ENCODE measurements at regions not wholly inside any gene's neighbourhood (a gene's known extent, or its start where the extent isn't known, plus 50 kb on each side); places are given as distances from the start of the nearest gene placed in this dataset.

GRCh38 chr17:77814091-77814772 is 144.3 kb upstream of the TNRC6C start:
- Histone ChIP-seq H3K4me2 (ENCODE audit: insufficient read depth, low read length, poor library complexity, severe bottlenecking) (no peak overlapping the region), H3K4me1 (ENCODE audit: control insufficient read depth in 2 of 2, insufficient read depth in 1 of 2, low read depth in 1 of 2, low read length in 2 of 2) (peaks cover 0 to 8% of the 10 kb centered on the region in 2 donors), H4K8ac (ENCODE audit: low read depth, low read length) (no peak overlapping the region), H3K14ac (ENCODE audit: low read length) (no peak overlapping the region), H3K9me3 (replicated peaks in 1 of 2; ENCODE audit: control insufficient read depth in 2 of 2, insufficient read depth in 1 of 2, low read depth in 1 of 2, low read length in 2 of 2) (no peaks in the 10 kb centered on the region), H3K4ac (ENCODE audit: low read length) (no peak overlapping the region), H3K18ac (ENCODE audit: low read length) (no peak overlapping the region), H3K9ac (ENCODE audit: low read depth, low read length, poor library complexity) (no peak overlapping the region), H3K27me3 (ENCODE audit: control insufficient read depth in 3 of 3, insufficient read depth in 3 of 3, low read depth in 1 of 3, low read length in 3 of 3) (peaks cover 0 to 2% (median 0%) of the 10 kb centered on the region in 3 experiments), H3K4me3 (ENCODE audit: low read length in 2 of 2) (no peak overlapping the region), H4K91ac (ENCODE audit: low read depth, low read length, poor library complexity) (no peak overlapping the region), H2AFZ (ENCODE audit: low read length) (no peak overlapping the region), H2BK12ac (ENCODE audit: low read length) (no peak overlapping the region), H3K79me1 (ENCODE audit: low read depth, low read length) (peaks cover 2% of the 10 kb centered on the region), H2BK5ac (ENCODE audit: low read length) (no peak overlapping the region), H3K27ac (replicated peaks; ENCODE audit: low read length) (no peak overlapping the region), H3K36me3 (replicated peaks in 1 of 2; ENCODE audit: control insufficient read depth in 2 of 2, insufficient read depth in 2 of 2, low read length in 2 of 2) (no peaks in the 10 kb centered on the region), H2AK5ac (ENCODE audit: low read depth, low read length) (no peak overlapping the region), H2BK120ac (ENCODE audit: low read depth, low read length) (no peak overlapping the region), H3K23ac (ENCODE audit: low read depth, low read length, poor library complexity) (no peak overlapping the region), H2BK15ac (ENCODE audit: low read length) (no peak overlapping the region)
- no peak for DNase-seq (ENCODE audit: low spot score)
- no CpG with 5 or more reads among the region's 9 CpGs for WGBS, 2 donors (ENCODE audit: extremely low coverage in 2 of 2, insufficient read length in 2 of 2, insufficient replicate concordance in 1 of 2)

DNA sequence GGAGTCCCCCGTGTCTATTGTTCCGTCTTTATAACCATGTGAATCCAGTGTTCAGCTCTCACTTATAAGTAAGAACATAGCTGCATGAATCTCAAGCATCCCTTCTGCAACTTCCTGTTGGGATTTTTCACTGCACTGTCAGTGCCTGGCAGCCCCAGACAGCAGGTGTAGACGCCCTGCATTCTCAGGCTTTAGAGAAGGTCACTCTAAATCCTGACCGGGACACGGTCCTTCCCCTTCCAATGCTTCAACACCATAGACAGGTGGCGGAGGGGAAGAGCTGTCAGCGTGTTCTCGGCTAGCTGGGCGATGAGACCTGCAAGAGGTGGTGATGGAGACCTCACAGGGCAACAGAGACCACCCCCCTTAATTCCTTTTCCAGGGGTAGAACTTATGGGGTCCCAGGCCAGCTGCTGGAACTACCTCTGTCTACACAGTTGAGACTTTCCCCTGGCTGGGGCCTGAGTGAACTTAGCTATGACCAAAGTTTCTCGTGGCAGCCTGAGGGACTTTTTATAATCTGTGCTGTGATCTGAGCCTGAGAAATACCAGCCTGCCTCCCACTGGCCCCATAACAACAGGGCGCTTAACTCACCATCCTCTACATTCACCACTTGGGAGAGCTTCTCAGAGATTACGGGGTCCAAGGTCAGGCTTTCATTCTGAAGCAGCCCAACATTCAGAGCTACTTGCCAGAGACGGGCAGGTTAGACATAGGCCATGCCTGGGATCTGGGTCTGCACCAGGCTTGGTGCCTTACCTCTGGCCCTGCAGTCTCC is 143.2 kb upstream of the TNRC6C start:
- Histone ChIP-seq H3K4ac (ENCODE audit: low read length) (no peak overlapping the region), H2AFZ (ENCODE audit: low read length) (no peak overlapping the region)

GRCh38 chr17:77817953-77818352 is 140.6 kb upstream of the TNRC6C start:
- Histone ChIP-seq H3K27ac (replicated peaks; ENCODE audit: low read length) (no peak overlapping the region), H2BK12ac (ENCODE audit: low read length) (no peak overlapping the region), H3K4me3 (ENCODE audit: low read length in 2 of 2) (no peak overlapping the region), H3K4ac (ENCODE audit: low read length) (no peak overlapping the region), H3K9ac (ENCODE audit: low read depth, low read length, poor library complexity) (no peak overlapping the region), H2BK15ac (ENCODE audit: low read length) (no peak overlapping the region), H3K79me1 (ENCODE audit: low read depth, low read length) (peaks cover 2% of the 10 kb centered on the region), H3K23ac (ENCODE audit: low read depth, low read length, poor library complexity) (no peak overlapping the region), H3K27me3 (ENCODE audit: control insufficient read depth in 3 of 3, insufficient read depth in 3 of 3, low read depth in 1 of 3, low read length in 3 of 3) (no peaks in the 10 kb centered on the region), H2BK5ac (ENCODE audit: low read length) (no peak overlapping the region), H2BK120ac (ENCODE audit: low read depth, low read length) (no peak overlapping the region), H3K18ac (ENCODE audit: low read length) (no peak overlapping the region), H3K4me2 (ENCODE audit: insufficient read depth, low read length, poor library complexity, severe bottlenecking) (no peak overlapping the region), H3K4me1 (ENCODE audit: control insufficient read depth in 2 of 2, insufficient read depth in 1 of 2, low read depth in 1 of 2, low read length in 2 of 2) (peaks cover 0 to 13% of the 10 kb centered on the region in 2 donors), H4K91ac (ENCODE audit: low read depth, low read length, poor library complexity) (no peak overlapping the region), H3K36me3 (replicated peaks in 1 of 2; ENCODE audit: control insufficient read depth in 2 of 2, insufficient read depth in 2 of 2, low read length in 2 of 2) (no peaks in the 10 kb centered on the region), H2AFZ (ENCODE audit: low read length) (no peak overlapping the region), H3K9me3 (replicated peaks in 1 of 2; ENCODE audit: control insufficient read depth in 2 of 2, insufficient read depth in 1 of 2, low read depth in 1 of 2, low read length in 2 of 2) (no peaks in the 10 kb centered on the region), H3K14ac (ENCODE audit: low read length) (no peak overlapping the region), H2AK5ac (ENCODE audit: low read depth, low read length) (no peak overlapping the region), H4K8ac (ENCODE audit: low read depth, low read length) (no peak overlapping the region)
- WGBS, 2 donors (ENCODE audit: extremely low coverage in 2 of 2, insufficient read length in 2 of 2, insufficient replicate concordance in 1 of 2) = no CpG with 5 or more reads among the region's 4 CpGs
- no peak for DNase-seq (ENCODE audit: low spot score)

More for the DNA sequence above, 143.2 kb upstream of the TNRC6C start:
- H3K23ac ChIP-seq (ENCODE audit: low read depth, low read length, poor library complexity) = peak overlapping the region; percentile 4
- peaks cover 0 to 8% of the 10 kb centered on the region in 2 donors for H3K4me1 ChIP-seq (ENCODE audit: control insufficient read depth in 2 of 2, insufficient read depth in 1 of 2, low read depth in 1 of 2, low read length in 2 of 2)
- no peak for DNase-seq (ENCODE audit: low spot score)
- H3K18ac ChIP-seq (ENCODE audit: low read length) = peak overlapping the region; percentile 84
- no peaks in the 10 kb centered on the region for H3K36me3 ChIP-seq (replicated peaks in 1 of 2; ENCODE audit: control insufficient read depth in 2 of 2, insufficient read depth in 2 of 2, low read length in 2 of 2)
- H2BK15ac ChIP-seq (ENCODE audit: low read length) = no peak overlapping the region
- no peak overlapping the region for H3K9ac ChIP-seq (ENCODE audit: low read depth, low read length, poor library complexity)
- no peak overlapping the region for H2BK5ac ChIP-seq (ENCODE audit: low read length)
- H3K4me3 ChIP-seq (ENCODE audit: low read length in 2 of 2) = no peak overlapping the region
- H2BK12ac ChIP-seq (ENCODE audit: low read length) = peak overlapping the region; percentile 31
- H4K91ac ChIP-seq (ENCODE audit: low read depth, low read length, poor library complexity) = no peak overlapping the region
- no peak overlapping the region for H2AK5ac ChIP-seq (ENCODE audit: low read depth, low read length)
- H2BK120ac ChIP-seq (ENCODE audit: low read depth, low read length) = no peak overlapping the region
- H3K4me2 ChIP-seq (ENCODE audit: insufficient read depth, low read length, poor library complexity, severe bottlenecking) = no peak overlapping the region
- H3K27me3 ChIP-seq (ENCODE audit: control insufficient read depth in 3 of 3, insufficient read depth in 3 of 3, low read depth in 1 of 3, low read length in 3 of 3) = peaks cover 0 to 2% (median 0%) of the 10 kb centered on the region in 3 experiments
- H3K79me1 ChIP-seq (ENCODE audit: low read depth, low read length) = peaks cover 2% of the 10 kb centered on the region
- no CpG with 5 or more reads among the region's 13 CpGs for WGBS, 2 donors (ENCODE audit: extremely low coverage in 2 of 2, insufficient read length in 2 of 2, insufficient replicate concordance in 1 of 2)
- H3K14ac ChIP-seq (ENCODE audit: low read length) = no peak overlapping the region
- no peak overlapping the region for H3K27ac ChIP-seq (replicated peaks; ENCODE audit: low read length)
- H4K8ac ChIP-seq (ENCODE audit: low read depth, low read length) = no peak overlapping the region
- no peaks in the 10 kb centered on the region for H3K9me3 ChIP-seq (replicated peaks in 1 of 2; ENCODE audit: control insufficient read depth in 2 of 2, insufficient read depth in 1 of 2, low read depth in 1 of 2, low read length in 2 of 2)

- Histone ChIP-seq H3K27me3 (ENCODE audit: control insufficient read depth in 3 of 3, insufficient read depth in 3 of 3, low read depth in 1 of 3, low read length in 3 of 3) (no peaks in the 10 kb centered on the region), H3K14ac (ENCODE audit: low read length) (no peak overlapping the region), H3K36me3 (replicated peaks in 1 of 2; ENCODE audit: control insufficient read depth in 2 of 2, insufficient read depth in 2 of 2, low read length in 2 of 2) (no peaks in the 10 kb centered on the region), H3K4me3 (ENCODE audit: low read length in 2 of 2) (no peak overlapping the region), H2AK5ac (ENCODE audit: low read depth, low read length) (no peak overlapping the region), H3K79me1 (ENCODE audit: low read depth, low read length) (peaks cover 2% of the 10 kb centered on the region), H4K91ac (ENCODE audit: low read depth, low read length, poor library complexity) (no peak overlapping the region), H3K18ac (ENCODE audit: low read length) (no peak overlapping the region), H2BK5ac (ENCODE audit: low read length) (no peak overlapping the region), H3K4me2 (ENCODE audit: insufficient read depth, low read length, poor library complexity, severe bottlenecking) (no peak overlapping the region), H3K4me1 (ENCODE audit: control insufficient read depth in 2 of 2, insufficient read depth in 1 of 2, low read depth in 1 of 2, low read length in 2 of 2) (peaks cover 2 to 17% of the 10 kb centered on the region in 2 donors), H2BK12ac (ENCODE audit: low read length) (no peak overlapping the region), H3K23ac (ENCODE audit: low read depth, low read length, poor library complexity) (no peak overlapping the region), H2BK15ac (ENCODE audit: low read length) (no peak overlapping the region), H3K9ac (ENCODE audit: low read depth, low read length, poor library complexity) (no peak overlapping the region), H2AFZ (ENCODE audit: low read length) (no peak overlapping the region), H3K9me3 (replicated peaks in 1 of 2; ENCODE audit: control insufficient read depth in 2 of 2, insufficient read depth in 1 of 2, low read depth in 1 of 2, low read length in 2 of 2) (no peaks in the 10 kb centered on the region), H3K4ac (ENCODE audit: low read length) (no peak overlapping the region), H2BK120ac (ENCODE audit: low read depth, low read length) (no peak overlapping the region), H4K8ac (ENCODE audit: low read depth, low read length) (no peak overlapping the region), H3K27ac (replicated peaks; ENCODE audit: low read length) (no peak overlapping the region)
- no peak for DNase-seq (ENCODE audit: low spot score)
- no CpG with 5 or more reads among the region's 3 CpGs for WGBS, 2 donors (ENCODE audit: extremely low coverage in 2 of 2, insufficient read length in 2 of 2, insufficient replicate concordance in 1 of 2)
Observed at GRCh38 chr17:77819497-77819896, 139.0 kb upstream of the TNRC6C start.
